Endothelial cell of umbilical vein (primary cell): ENCODE measurements at regions not wholly inside any gene's neighbourhood (a gene's known extent, or its start where the extent isn't known, plus 50 kb on each side); places are given as distances from the start of the nearest gene placed in this dataset.

Experiments
- BruUV-seq: library from RNA; stranded (reverse); fragments of 400-500 nt; replicated peaks from 2 replicates; lab custom pipeline; 2021; lab: Mats Ljungman, UMichigan
- CTCF ChIA-PET: fragments of 300-600, 350-600 bp; sonication (Branson Sonifier 250); formaldehyde crosslinking; loops from one replicate; lab custom pipeline; 2021; ENCODE audit warnings: antibody characterized with exemption, inconsistent platforms; lab: Charles Lee
- POLR2A ChIA-PET: fragments of 300-600, 350-600 bp; sonication (Branson Sonifier 250); formaldehyde crosslinking; loops from one replicate; lab custom pipeline; 2021; ENCODE audit warnings: antibody characterized with exemption, inconsistent platforms; lab: Charles Lee
- DNase-seq: peaks from one replicate; pipeline ENCODE4 v3.0.0-alpha.2; 2011; ENCODE audit warnings: low read depth, low spot score
- FAIRE-seq: peaks from 2 replicates; lab custom pipeline; 2011; peaks lifted over from hg19 to GRCh38; lab: Jason Lieb, UNC
- H2AFZ ChIP-seq: 2 replicates; pipeline ENCODE4 v1.6.0; 2012; ENCODE audit warnings: low read depth, low read length, control low read depth, inconsistent platforms
- H3K27ac ChIP-seq: 2 replicates; pipeline ENCODE4 v1.5.1; 2011; ENCODE audit warnings: low read depth, mild to moderate bottlenecking, control low read depth, low read length, moderate library complexity; ENCODE audit not compliant: insufficient read depth
- H3K27me3 ChIP-seq, 2 experiments: 2 replicates each; pipeline versions ENCODE4 v1.6.0 to v1.6.1; 2011; ENCODE audit warnings: low read length in 2 of 2, mixed read lengths in 1 of 2; ENCODE audit not compliant: control insufficient read depth in 2 of 2, insufficient read depth in 2 of 2
- H3K36me3 ChIP-seq, 2 experiments: 2 replicates in 1 of 2; 3 replicates in 1 of 2; pipeline ENCODE4 v1.5.1; 2011; ENCODE audit warnings: low read length in 2 of 2, mild to moderate bottlenecking in 1 of 2, moderate library complexity in 1 of 2; ENCODE audit not compliant: control insufficient read depth in 2 of 2, insufficient read depth in 2 of 2; ENCODE audit errors: extremely low read depth in 1 of 2
- H3K4me1 ChIP-seq: 3 replicates; pipeline ENCODE4 v1.5.1; 2011; ENCODE audit warnings: mild to moderate bottlenecking, low read length; ENCODE audit not compliant: control insufficient read depth, insufficient read depth; ENCODE audit errors: extremely low read depth
- H3K4me2 ChIP-seq: 2 replicates; pipeline ENCODE4 v1.6.1; 2011; ENCODE audit warnings: low read length, control low read depth, mixed read lengths; ENCODE audit not compliant: insufficient read depth
- H3K4me3 ChIP-seq, 3 experiments: fragments of 200-600 bp in 1 of 3; sonication (generic), shearing (Covaris generic) in 1 of 3; replicated peaks in 1 of 3; 2 replicates each; pipeline ENCODE4 v1.5.1; 2011 to 2016; ENCODE audit warnings: control low read depth in 3 of 3, low read length in 3 of 3, mild to moderate bottlenecking in 2 of 3, inconsistent platforms in 1 of 3, low read depth in 1 of 3, moderate library complexity in 1 of 3; ENCODE audit not compliant: insufficient read depth in 1 of 3
- H3K79me2 ChIP-seq: 2 replicates; pipeline ENCODE4 v1.6.0; 2012; ENCODE audit warnings: low read length, inconsistent platforms; ENCODE audit not compliant: control insufficient read depth, insufficient read depth
- H3K9ac ChIP-seq: replicated peaks from 2 replicates; pipeline ENCODE3; 2011; ENCODE audit warnings: low read length, control low read depth; ENCODE audit not compliant: insufficient read depth; ENCODE audit errors: extremely low read depth
- H3K9me1 ChIP-seq: replicated peaks from 3 replicates; pipeline ENCODE4 v1.6.0; 2011; ENCODE audit warnings: mild to moderate bottlenecking, low read length; ENCODE audit not compliant: control insufficient read depth, insufficient read depth; ENCODE audit errors: extremely low read depth
- H3K9me3 ChIP-seq: replicated peaks from 2 replicates; pipeline ENCODE4 v1.5.1; 2012; ENCODE audit warnings: low read length, inconsistent platforms; ENCODE audit not compliant: control insufficient read depth, insufficient read depth
- H4K20me1 ChIP-seq: replicated peaks from 2 replicates; pipeline ENCODE3; 2011; ENCODE audit warnings: mild to moderate bottlenecking, low read length; ENCODE audit not compliant: control insufficient read depth, insufficient read depth; ENCODE audit errors: extremely low read depth
- CTCF ChIP-seq, 2 donors: IDR thresholded peaks; 1 replicate in 1 of 2; 2 replicates in 1 of 2; pipeline ENCODE4 v1.5.1; 2011; ENCODE audit warnings: low read length in 2 of 2, mild to moderate bottlenecking in 2 of 2, moderate library complexity in 2 of 2, control low read depth in 1 of 2, inconsistent platforms in 1 of 2, low read depth in 1 of 2; ENCODE audit not compliant: insufficient read depth in 1 of 2; ENCODE audit errors: extremely low read depth in 1 of 2
- EZH2 ChIP-seq: IDR thresholded peaks from 2 replicates; pipeline ENCODE4 v1.6.1; 2012; ENCODE audit warnings: borderline replicate concordance, low read depth, mild to moderate bottlenecking, moderate library complexity, low read length, inconsistent platforms; ENCODE audit not compliant: severe bottlenecking
- FOS ChIP-seq: IDR thresholded peaks from 2 replicates; pipeline ENCODE4 v1.6.1; 2011; ENCODE audit warnings: mild to moderate bottlenecking, low read length, moderate library complexity, borderline replicate concordance; ENCODE audit not compliant: insufficient read depth
- GATA2 ChIP-seq: IDR thresholded peaks from 2 replicates; pipeline ENCODE4 v1.7.0; 2011; ENCODE audit warnings: low read depth, mild to moderate bottlenecking, moderate library complexity, mixed read lengths, low read length; ENCODE audit not compliant: insufficient read length, insufficient read depth
- JUN ChIP-seq: IDR thresholded peaks from 2 replicates; pipeline ENCODE4 v1.6.1; 2011; ENCODE audit warnings: borderline replicate concordance, low read depth; ENCODE audit not compliant: insufficient read length, insufficient read depth
- MAX ChIP-seq: IDR thresholded peaks from 2 replicates; pipeline ENCODE4 v1.6.1; 2011; ENCODE audit not compliant: insufficient read depth, insufficient read length
- MYC ChIP-seq: IDR thresholded peaks from one replicate; pipeline ENCODE4 v1.6.1; 2011; ENCODE audit warnings: mild to moderate bottlenecking, low read depth, low read length
- POLR2A ChIP-seq: IDR thresholded peaks from 2 replicates; pipeline ENCODE4 v1.6.1; 2012; ENCODE audit warnings: low read depth, mild to moderate bottlenecking, control low read depth, low read length
- POLR2AphosphoS5 ChIP-seq: IDR thresholded peaks from 2 replicates; pipeline ENCODE4 v1.6.1; 2012; ENCODE audit warnings: low read depth, mild to moderate bottlenecking, control low read depth, low read length, moderate library complexity; ENCODE audit not compliant: insufficient read depth
- dilution Hi-C: fragments of 300-500 bp; cut with MboI; formaldehyde crosslinking; loops from one replicate; pipeline ENCODE4 v1.15.0; 2019; ENCODE audit warnings: low sequenced_read_pairs; ENCODE audit not compliant: extremely low pct_ligation_motif_present
- intact Hi-C: fragments of 100-400 bp; cut with micrococcal nuclease; formaldehyde crosslinking; loops from one replicate; pipeline ENCODE4 v1.10.0; 2022

- BruUV-seq: no TSS peak
- POLR2A ChIA-PET: no interaction called here
Observed at GRCh38 chr7:106377847-106378361, 93.1 kb upstream of the NAMPT start.

GRCh38 chr7:106376026-106376799 lies 91.4 kb upstream of the NAMPT start:
- Histone ChIP-seq H3K27me3 (peaks cover 3 to 4% of the 10 kb centered on the region in 2 experiments), H3K4me2 (no peak overlapping the region), H2AFZ (no peak overlapping the region), H3K4me3 (no peak overlapping the region), H3K36me3 (no peaks in the 10 kb centered on the region), H3K27ac (no peak overlapping the region), H3K9me3 (no peaks in the 10 kb centered on the region), H3K9ac (no peak overlapping the region), H3K79me2 (no peaks in the 10 kb centered on the region), H4K20me1 (no peaks in the 10 kb centered on the region), H3K4me1 (no peaks in the 10 kb centered on the region), H3K9me1 (no peaks in the 10 kb centered on the region)
- DNase-seq (no peak), FAIRE-seq (no peak)
- no TSS peak for BruUV-seq
- POLR2A ChIA-PET: no interaction called here
- dilution Hi-C loops: no loop called here
- CTCF ChIA-PET: interaction anchor here (0.7 to 1.4 kb wide), 2 partner anchors 10 to 55 kb away, joined by 3 to 8 read pairs; no protein-coding TSS in a partner anchor
- intact Hi-C loops: no loop called here
- TF ChIP-seq POLR2A (no peak), CTCF (IDR thresholded peaks at IDR 0.05; ENCODE audit: extremely low read depth in 1 of 2, insufficient read depth in 1 of 2, low read depth in 1 of 2, low read length in 2 of 2) (no peak), POLR2AphosphoS5 (no peak), MAX (no peak), JUN (no peak), MYC (no peak), GATA2 (no peak), FOS (no peak), EZH2 (no peak)

More at GRCh38 chr7:106377847-106378361, 93.1 kb upstream of the NAMPT start:
- CTCF ChIA-PET: no interaction called here
- TF ChIP-seq GATA2 (no peak), POLR2AphosphoS5 (no peak), MYC (no peak), MAX (no peak)
- Histone ChIP-seq H3K79me2 (no peaks in the 10 kb centered on the region), H3K9me3 (no peaks in the 10 kb centered on the region), H3K4me2 (no peak overlapping the region), H3K27me3 (peaks cover 7 to 8% of the 10 kb centered on the region in 2 experiments), H3K4me1 (no peaks in the 10 kb centered on the region), H3K36me3 (no peaks in the 10 kb centered on the region), H3K27ac (no peak overlapping the region), H3K4me3 (no peak overlapping the region), H2AFZ (no peak overlapping the region), H3K9me1 (no peaks in the 10 kb centered on the region), H4K20me1 (no peaks in the 10 kb centered on the region), H3K9ac (no peak overlapping the region)
- no peak for FAIRE-seq
- intact Hi-C loops: no loop called here
- dilution Hi-C loops: no loop called here
- no peak for DNase-seq
